Sigmoid colon (tissue), 4 donors: ENCODE measurements at regions not wholly inside any gene's neighbourhood (a gene's known extent, or its start where the extent isn't known, plus 50 kb on each side); places are given as distances from the start of the nearest gene placed in this dataset.
"Not testable (repeated sequence)": the region's sequence is repeated elsewhere in the genome, so short reads cannot be mapped to it uniquely, and the experiment has no call there.

Experiments used
- POLR2AphosphoS5 ChIP-seq, 4 donors: sonication (generic); formaldehyde crosslinking; IDR thresholded peaks; one replicate each; pipeline ENCODE4 v1.6.1; 2017; ENCODE audit warnings: antibody characterized with exemption in 4 of 4
- TF ChIP-seq, protein P1 (sequence below), 4 experiments: fragments of 450-650 bp in 3 of 4; fragments of 200-600 bp in 1 of 4; IDR thresholded peaks; one replicate each; pipeline ENCODE4 v1.5.1; 2016 to 2019; ENCODE audit warnings: antibody characterized with exemption in 4 of 4, mild to moderate bottlenecking in 3 of 4, moderate library complexity in 2 of 4

DNA sequence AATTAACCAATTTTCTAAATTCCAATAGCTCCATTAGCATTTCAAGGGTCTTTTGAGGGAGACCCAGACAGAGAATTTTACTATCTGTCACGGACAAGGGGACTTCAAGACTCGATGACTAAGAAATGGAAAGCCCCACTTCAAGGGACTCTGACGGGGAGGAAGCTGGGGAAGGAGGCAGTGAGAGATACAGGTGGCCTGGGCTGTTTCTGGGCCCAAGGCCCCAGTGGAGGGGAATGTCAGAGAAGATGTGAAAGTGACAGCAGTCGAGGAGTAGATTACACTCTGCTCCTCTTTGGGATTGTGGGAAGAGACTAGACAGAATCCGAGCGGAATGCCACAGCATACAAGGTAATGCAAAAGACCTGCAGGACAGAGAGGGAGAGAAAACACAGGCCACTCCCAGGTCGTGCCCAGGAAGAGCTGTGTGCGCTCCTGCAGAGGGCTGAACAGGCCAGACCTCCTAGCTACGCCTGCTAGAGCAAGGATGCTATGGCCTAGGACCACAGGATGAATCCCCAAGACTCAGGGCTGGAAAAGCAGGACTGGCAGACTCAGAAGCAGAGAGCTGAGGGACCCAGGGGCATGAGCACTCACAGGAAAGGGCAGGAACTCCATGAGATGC, 321.5 kb upstream of the CHRNA7 start:
- TF ChIP-seq, protein P1, sequence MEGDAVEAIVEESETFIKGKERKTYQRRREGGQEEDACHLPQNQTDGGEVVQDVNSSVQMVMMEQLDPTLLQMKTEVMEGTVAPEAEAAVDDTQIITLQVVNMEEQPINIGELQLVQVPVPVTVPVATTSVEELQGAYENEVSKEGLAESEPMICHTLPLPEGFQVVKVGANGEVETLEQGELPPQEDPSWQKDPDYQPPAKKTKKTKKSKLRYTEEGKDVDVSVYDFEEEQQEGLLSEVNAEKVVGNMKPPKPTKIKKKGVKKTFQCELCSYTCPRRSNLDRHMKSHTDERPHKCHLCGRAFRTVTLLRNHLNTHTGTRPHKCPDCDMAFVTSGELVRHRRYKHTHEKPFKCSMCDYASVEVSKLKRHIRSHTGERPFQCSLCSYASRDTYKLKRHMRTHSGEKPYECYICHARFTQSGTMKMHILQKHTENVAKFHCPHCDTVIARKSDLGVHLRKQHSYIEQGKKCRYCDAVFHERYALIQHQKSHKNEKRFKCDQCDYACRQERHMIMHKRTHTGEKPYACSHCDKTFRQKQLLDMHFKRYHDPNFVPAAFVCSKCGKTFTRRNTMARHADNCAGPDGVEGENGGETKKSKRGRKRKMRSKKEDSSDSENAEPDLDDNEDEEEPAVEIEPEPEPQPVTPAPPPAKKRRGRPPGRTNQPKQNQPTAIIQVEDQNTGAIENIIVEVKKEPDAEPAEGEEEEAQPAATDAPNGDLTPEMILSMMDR (IDR thresholded peaks at IDR 0.05) = not testable (repeated sequence)
- TF ChIP-seq POLR2AphosphoS5 (IDR thresholded peaks at IDR 0.05) = not testable (repeated sequence)
